ENCODE measurements at regions not wholly inside any gene's neighbourhood (a gene's known extent, or its start where the extent isn't known, plus 50 kb on each side); places are given as distances from the start of the nearest gene placed in this dataset.
"Not testable (repeated sequence)": the region's sequence is repeated elsewhere in the genome, so short reads cannot be mapped to it uniquely, and the experiment has no call there.

DNA sequence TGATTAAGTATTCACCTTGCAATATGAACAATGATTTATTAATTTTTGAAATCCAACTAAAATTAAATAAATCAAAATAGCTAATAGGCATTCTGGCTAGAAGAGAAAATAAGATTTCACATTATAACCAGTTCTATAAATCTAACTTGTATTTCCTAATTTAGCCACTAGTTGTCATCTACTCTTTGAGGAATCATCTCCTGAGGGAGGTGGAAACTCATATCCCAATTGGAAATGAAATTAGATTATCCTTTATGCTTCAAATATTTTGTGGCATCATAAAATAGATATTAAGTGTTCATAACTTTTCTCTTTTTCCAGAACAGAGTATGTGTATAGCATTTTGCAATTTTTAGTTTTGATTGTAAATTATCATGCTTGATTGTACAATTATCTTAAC is 558.5 kb upstream of the DIAPH2 start:
- POLR2A ChIA-PET: no interaction called here
- CTCF ChIA-PET: no interaction called here
- TF ChIP-seq FOXM1 (IDR thresholded peaks at IDR 0.05; ENCODE audit: borderline replicate concordance) (no peak), TARDBP (IDR thresholded peaks at IDR 0.05) (no peak), LEF1 (IDR thresholded peaks at IDR 0.05; ENCODE audit: borderline replicate concordance) (no peak), ARNT (IDR thresholded peaks at IDR 0.05) (no peak), HDGF (IDR thresholded peaks at IDR 0.05; ENCODE audit: borderline replicate concordance) (no peak), L3MBTL2 (conservative IDR thresholded peaks at IDR 0.05) (no peak), CTBP1 (IDR thresholded peaks at IDR 0.05; ENCODE audit: borderline replicate concordance) (no peak), FOXA1 (IDR thresholded peaks at IDR 0.05) (no peak), SUZ12 (IDR thresholded peaks at IDR 0.05) (no peak), FOXK2 (IDR thresholded peaks at IDR 0.05) (no peak), NFRKB (IDR thresholded peaks at IDR 0.05) (no peak), ELF4 (IDR thresholded peaks at IDR 0.05) (no peak), SP1 (IDR thresholded peaks at IDR 0.05) (no peak), BHLHE40 (IDR thresholded peaks at IDR 0.05; ENCODE audit: borderline replicate concordance) (no peak), ZNF384 (IDR thresholded peaks at IDR 0.05) (no peak)
- DNase-seq (ENCODE audit: extremely low spot score): no peak

DNA sequence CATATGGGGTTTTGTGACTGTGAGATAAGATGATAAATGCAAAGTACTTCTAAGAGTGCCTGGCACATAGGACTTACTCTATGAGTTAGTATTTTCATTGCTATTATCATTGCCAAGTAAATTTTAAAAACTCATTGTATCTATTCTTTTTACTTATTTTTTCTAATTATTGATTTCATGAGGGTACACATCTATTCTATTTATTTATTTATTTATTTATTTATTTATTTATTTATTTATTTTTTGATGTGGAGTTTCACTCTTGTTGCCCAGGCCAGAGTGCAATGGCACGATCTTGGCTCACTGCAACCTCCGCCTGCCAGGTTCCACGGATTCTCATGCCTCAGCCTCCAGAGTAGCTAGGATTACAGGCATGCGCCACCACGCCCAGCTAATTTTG is 556.6 kb upstream of the DIAPH2 start:
- not testable (repeated sequence) for DNase-seq (ENCODE audit: extremely low spot score)
- POLR2A ChIA-PET: interaction anchor here (0.6 kb wide), 1 partner anchor 170 kb away, joined by 3 read pairs; no protein-coding TSS in a partner anchor
- CTCF ChIA-PET: interaction anchor here (0.6 kb wide), 1 partner anchor 56 kb away, joined by 3 read pairs; no protein-coding TSS in a partner anchor

GRCh38 chrX:96140796-96141195 is 543.8 kb upstream of the DIAPH2 start:
- TF ChIP-seq HDGF (IDR thresholded peaks at IDR 0.05; ENCODE audit: borderline replicate concordance) (no peak), LEF1 (IDR thresholded peaks at IDR 0.05; ENCODE audit: borderline replicate concordance) (no peak), ZNF384 (IDR thresholded peaks at IDR 0.05) (no peak), NFRKB (IDR thresholded peaks at IDR 0.05) (no peak), L3MBTL2 (conservative IDR thresholded peaks at IDR 0.05) (no peak), ELF4 (IDR thresholded peaks at IDR 0.05) (no peak), PKNOX1 (IDR thresholded peaks at IDR 0.05) (no peak), SUZ12 (IDR thresholded peaks at IDR 0.05) (no peak), ARNT (IDR thresholded peaks at IDR 0.05) (no peak)
- no peak for DNase-seq (ENCODE audit: extremely low spot score)
- CTCF ChIA-PET: no interaction called here
- POLR2A ChIA-PET: no interaction called here

- ChIA-PET CTCF (no interaction called here), POLR2A (no interaction called here)
- no peak for DNase-seq (ENCODE audit: extremely low spot score)
- TF ChIP-seq CTBP1 (IDR thresholded peaks at IDR 0.05; ENCODE audit: borderline replicate concordance) (no peak), BHLHE40 (IDR thresholded peaks at IDR 0.05; ENCODE audit: borderline replicate concordance) (no peak), FOXK2 (IDR thresholded peaks at IDR 0.05) (no peak), ELF4 (IDR thresholded peaks at IDR 0.05) (no peak), ZNF384 (IDR thresholded peaks at IDR 0.05) (no peak), FOXM1 (IDR thresholded peaks at IDR 0.05; ENCODE audit: borderline replicate concordance) (no peak), LEF1 (IDR thresholded peaks at IDR 0.05; ENCODE audit: borderline replicate concordance) (no peak), NFRKB (IDR thresholded peaks at IDR 0.05) (no peak), SUZ12 (IDR thresholded peaks at IDR 0.05) (no peak), PKNOX1 (IDR thresholded peaks at IDR 0.05) (no peak)
These were observed 537.0 kb upstream of the DIAPH2 start for GRCh38 chrX:96147681-96148080.

DNA sequence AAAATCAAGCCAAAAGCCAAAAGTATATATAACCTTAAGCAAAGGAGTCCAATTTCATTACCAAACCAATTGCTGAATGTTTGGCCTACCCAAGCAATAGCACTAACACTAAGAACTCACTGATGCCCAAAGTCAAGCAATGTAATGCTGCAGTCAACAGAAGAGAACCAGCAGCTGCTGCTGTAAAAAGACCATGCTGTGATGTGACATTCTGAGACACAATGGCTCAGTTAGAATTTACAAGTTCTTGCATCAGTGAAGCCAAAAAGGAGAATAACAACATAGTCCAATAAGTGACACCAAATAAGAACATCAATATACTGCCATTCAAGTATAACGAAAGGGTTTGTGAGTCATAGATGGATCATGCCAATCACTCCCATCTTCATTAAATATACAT is 514.0 kb upstream of the DIAPH2 start:
- CTCF ChIA-PET: no interaction called here
- DNase-seq (ENCODE audit: extremely low spot score): no peak
- POLR2A ChIA-PET: no interaction called here
- TF ChIP-seq NFRKB (IDR thresholded peaks at IDR 0.05): no peak
- TF ChIP-seq BHLHE40 (IDR thresholded peaks at IDR 0.05; ENCODE audit: borderline replicate concordance): no peak
- no peak for TF ChIP-seq FOXK2 (IDR thresholded peaks at IDR 0.05)
- TF ChIP-seq ARNT (IDR thresholded peaks at IDR 0.05): no peak
- TF ChIP-seq FOXA1 (IDR thresholded peaks at IDR 0.05): no peak
- TF ChIP-seq L3MBTL2 (conservative IDR thresholded peaks at IDR 0.05): no peak
- no peak for TF ChIP-seq SP1 (IDR thresholded peaks at IDR 0.05)
- TF ChIP-seq FOXM1 (IDR thresholded peaks at IDR 0.05; ENCODE audit: borderline replicate concordance): no peak
- TF ChIP-seq ELF4 (IDR thresholded peaks at IDR 0.05): no peak
- TF ChIP-seq SUZ12 (IDR thresholded peaks at IDR 0.05): no peak

DNA sequence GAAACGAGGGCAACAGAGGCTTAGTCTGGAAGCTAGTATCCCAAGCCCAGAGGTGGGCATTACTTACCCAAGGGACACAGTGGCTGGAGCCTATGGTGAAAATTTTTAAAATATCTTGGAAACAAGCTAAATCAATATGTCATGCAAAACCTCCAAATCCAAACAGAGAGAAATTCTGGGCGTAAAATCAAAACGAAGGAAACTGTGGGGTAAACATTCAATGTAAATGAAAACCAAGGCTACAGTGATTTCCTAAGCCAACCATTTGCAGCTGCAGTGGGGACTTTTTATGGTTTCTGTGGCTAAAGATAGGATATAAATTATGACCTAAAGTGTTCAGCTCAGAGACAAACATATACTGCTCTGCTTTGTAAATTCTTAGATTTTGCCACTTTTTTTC is 507.7 kb upstream of the DIAPH2 start:
- ChIA-PET CTCF (no interaction called here), POLR2A (no interaction called here)
- no peak for DNase-seq (ENCODE audit: extremely low spot score)
- TF ChIP-seq ARNT (IDR thresholded peaks at IDR 0.05) (no peak), ELF4 (IDR thresholded peaks at IDR 0.05) (no peak), FOXK2 (IDR thresholded peaks at IDR 0.05) (no peak), HDGF (IDR thresholded peaks at IDR 0.05; ENCODE audit: borderline replicate concordance) (no peak), BHLHE40 (IDR thresholded peaks at IDR 0.05; ENCODE audit: borderline replicate concordance) (no peak), LEF1 (IDR thresholded peaks at IDR 0.05; ENCODE audit: borderline replicate concordance) (no peak), CTBP1 (IDR thresholded peaks at IDR 0.05; ENCODE audit: borderline replicate concordance) (no peak), ZNF384 (IDR thresholded peaks at IDR 0.05) (no peak), NFRKB (IDR thresholded peaks at IDR 0.05) (no peak), SUZ12 (IDR thresholded peaks at IDR 0.05) (no peak), FOXA1 (IDR thresholded peaks at IDR 0.05) (no peak)

DNA sequence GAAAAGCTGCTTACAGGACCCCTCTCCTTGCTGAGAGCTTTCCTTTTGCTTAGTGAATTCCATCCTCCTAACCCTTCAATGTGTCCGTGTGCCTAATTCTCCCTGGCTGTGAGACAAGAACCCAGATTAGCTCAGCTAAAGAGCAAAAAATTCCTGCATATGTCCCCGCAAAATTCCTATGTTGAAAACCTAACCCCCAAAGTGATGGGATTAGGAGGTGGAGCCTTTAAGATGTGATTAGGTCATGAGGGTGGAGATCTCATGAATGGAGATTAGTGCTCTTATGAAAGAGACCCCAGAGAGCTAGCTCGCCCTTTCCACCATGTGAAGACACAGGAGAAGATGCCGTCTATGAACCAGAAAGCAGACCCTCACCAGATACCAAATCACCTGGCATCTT is 503.0 kb upstream of the DIAPH2 start:
- POLR2A ChIA-PET: no interaction called here

More for the DNA sequence above, 503.0 kb upstream of the DIAPH2 start:
- no peak for DNase-seq (ENCODE audit: extremely low spot score)
- CTCF ChIA-PET: interaction anchor here (1.1 kb wide), 1 partner anchor 10 kb away, joined by 3 read pairs; no protein-coding TSS in a partner anchor
- no peak for TF ChIP-seq FOXA1 (IDR thresholded peaks at IDR 0.05)
- no peak for TF ChIP-seq ELF4 (IDR thresholded peaks at IDR 0.05)
- no peak for TF ChIP-seq CTBP1 (IDR thresholded peaks at IDR 0.05; ENCODE audit: borderline replicate concordance)
- no peak for TF ChIP-seq PKNOX1 (IDR thresholded peaks at IDR 0.05)
- TF ChIP-seq BHLHE40 (IDR thresholded peaks at IDR 0.05; ENCODE audit: borderline replicate concordance): no peak
- TF ChIP-seq HDGF (IDR thresholded peaks at IDR 0.05; ENCODE audit: borderline replicate concordance): no peak
- no peak for TF ChIP-seq ZNF384 (IDR thresholded peaks at IDR 0.05)
- TF ChIP-seq LEF1 (IDR thresholded peaks at IDR 0.05; ENCODE audit: borderline replicate concordance): no peak
- no peak for TF ChIP-seq SP1 (IDR thresholded peaks at IDR 0.05)
